RPMI8226 (cell line): ENCODE measurements at regions not wholly inside any gene's neighbourhood (a gene's known extent, or its start where the extent isn't known, plus 50 kb on each side); places are given as distances from the start of the nearest gene placed in this dataset.

Source experiments
- DNase-seq: peaks from one replicate; pipeline ENCODE4 v3.0.0-alpha.2; 2015

DNA sequence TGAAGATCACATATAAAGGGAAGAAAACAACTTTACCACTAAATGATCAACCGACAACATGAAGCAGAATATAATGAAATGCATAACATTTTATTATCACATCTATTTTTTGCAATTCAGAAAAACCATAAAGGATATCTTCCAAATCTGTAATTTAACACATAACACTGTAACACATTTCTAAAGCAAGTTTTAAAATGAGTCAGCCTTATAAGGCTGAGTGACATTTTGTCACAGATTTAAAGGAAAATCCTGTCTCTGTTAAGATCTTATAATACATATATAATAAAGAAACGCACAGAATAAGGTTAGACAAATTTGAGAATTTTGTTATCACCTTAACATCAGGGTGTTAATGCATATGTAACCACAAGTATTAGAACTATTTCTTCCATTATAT, 198.4 kb upstream of the RASA1 start:
- no peak for DNase-seq

DNA sequence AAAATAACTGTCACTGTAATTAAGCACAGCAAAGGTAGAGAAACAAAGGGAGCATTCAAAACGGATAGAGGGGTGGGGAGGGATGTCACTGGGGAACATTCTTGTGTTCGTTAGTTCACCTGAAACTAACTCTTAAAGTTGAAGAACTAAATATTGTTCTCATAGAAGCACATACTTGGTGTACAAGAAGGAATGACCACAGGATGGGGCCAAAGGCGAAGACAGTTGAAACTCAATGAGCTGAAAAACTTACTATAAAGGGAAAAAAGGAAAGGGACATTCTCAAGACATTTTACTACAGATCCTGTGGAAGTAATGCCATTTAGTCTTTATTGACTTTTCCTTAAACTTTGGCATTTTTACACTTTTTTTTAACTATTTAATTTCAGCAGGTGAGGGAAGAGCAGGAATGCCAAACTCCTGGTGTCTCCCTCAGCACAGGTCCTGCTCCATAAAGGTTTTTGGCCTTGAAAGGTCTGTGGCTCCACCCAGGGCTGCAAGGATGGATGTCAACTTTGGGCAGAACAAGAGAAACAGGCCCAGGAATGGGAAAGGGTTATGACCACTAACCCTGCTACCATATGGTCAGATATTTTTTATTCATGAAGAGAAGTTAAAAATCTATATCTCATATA, 197.6 kb upstream of the RASA1 start:
- peak; percentile 80 for DNase-seq

DNA sequence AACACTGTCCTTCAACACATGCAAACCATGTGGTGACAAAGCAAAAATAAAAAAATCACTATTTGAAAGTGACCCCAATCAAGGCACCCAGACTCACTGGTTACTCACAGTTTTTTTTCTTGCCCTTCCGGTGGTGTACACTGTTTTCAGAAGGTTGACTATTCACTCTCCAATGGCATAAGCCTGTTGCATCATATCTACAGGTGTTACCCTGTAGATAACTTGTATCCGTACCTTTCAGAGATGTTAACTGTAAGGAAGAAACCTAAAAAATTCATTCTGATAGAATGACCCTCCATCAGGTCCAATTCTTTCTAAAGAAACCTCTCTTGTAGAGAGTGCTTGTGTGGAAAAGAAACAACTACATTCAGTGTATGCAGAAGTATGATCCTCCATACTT, 193.6 kb upstream of the RASA1 start:
- DNase-seq = no peak

DNA sequence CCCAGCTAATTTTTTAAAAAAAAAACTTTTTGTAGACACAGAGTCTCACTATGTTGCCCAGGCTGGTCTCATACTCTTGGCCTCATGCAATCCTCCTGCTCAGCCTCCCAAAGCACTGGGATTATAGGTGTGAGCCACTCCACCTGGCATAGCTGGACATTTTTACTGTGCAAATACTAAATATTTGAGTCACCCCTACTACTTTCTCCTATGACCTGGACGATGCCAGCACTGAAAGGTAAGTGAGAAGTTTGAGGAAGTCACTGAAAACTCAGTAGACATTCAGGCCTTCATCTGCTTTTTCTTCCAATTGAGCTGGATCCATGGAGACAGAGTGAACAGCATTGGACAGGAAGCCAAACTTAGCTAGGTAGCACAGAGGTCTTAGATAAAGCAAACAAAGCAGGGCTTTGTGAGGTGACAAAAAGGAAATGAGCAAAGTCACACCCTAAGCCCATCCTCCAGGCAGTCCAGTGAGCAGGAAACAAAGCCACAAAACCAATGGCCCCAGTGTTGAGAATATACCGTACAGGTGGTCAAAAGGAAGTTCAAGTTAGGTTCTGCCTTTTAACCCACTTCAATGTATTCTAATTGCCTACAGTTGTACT, 192.6 kb upstream of the RASA1 start:
- DNase-seq = peak; percentile 86

DNA sequence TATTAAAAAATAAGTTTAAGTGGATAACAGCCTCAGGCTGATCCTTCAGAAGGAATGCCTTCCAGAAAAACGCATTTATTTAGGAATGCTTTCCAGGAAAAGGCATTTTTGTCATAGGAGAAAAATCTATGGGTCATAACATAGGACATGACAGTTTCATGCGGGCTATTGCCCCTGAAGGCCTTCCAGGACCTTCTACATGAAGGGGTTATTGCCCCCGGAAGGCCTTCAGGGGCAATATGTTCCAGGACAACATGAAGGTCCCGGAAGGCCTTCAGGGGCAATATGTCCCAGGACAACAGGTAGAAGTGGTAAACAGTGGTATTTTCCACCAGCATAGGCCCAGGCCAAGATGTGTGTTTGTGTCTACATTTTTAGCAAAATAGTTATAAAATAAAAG, 191.3 kb upstream of the RASA1 start:
- no peak for DNase-seq

DNA sequence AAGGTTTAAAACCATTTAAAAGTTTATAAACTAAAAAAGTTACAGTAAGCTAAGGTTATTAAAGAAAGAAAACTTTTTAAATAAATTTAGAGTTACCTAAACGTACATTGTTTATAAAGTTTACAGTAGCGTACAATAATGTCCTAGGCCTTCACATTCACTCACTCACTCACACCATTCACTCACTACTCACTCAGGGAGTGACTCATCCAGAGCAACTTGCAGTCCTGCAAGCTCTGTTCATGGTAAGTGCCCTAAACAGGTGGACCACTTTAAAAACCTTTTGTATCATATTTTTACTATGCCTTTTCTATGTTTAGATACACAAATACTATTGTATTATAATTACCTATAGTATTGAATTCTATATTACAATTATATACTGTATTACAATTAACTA, 190.8 kb upstream of the RASA1 start:
- DNase-seq = no peak

DNA sequence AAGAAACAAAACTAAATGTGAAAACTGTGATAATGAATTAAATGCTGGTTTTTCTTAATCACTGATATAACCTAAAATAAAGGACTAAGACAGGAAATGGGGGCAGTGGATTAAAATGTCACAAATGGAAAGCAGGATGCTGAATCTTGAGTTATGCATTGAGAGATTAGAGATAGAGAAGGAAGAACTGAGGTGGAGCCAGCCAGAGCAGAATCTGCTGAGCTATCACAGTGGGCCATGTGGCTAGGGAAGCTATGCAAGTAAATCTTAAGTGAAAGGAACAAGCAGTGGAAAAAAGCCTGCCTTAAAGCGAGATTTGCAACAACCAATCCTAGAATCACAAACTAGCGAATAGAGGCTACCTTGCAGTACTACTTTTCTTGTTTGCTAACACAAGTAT, 188.5 kb upstream of the RASA1 start:
- DNase-seq = peak; percentile 70

DNA sequence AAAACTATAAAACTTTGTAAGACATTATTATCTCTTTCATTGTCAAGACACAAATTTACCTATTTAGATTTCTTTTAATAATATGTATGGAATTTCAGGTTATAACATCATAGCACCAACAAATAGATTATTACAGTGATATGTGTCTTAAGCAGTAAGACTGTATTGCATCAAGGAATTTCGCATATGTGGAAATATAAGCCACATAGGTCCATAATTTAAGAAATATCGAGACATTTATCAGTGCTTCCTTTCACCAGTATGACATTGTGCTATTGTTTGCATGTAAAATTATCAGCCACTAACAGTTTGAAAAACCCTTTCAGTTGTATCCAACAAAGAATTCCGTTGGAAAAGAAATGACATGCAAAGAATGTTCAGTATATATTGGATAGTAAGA, 186.7 kb upstream of the RASA1 start:
- DNase-seq = no peak

DNA sequence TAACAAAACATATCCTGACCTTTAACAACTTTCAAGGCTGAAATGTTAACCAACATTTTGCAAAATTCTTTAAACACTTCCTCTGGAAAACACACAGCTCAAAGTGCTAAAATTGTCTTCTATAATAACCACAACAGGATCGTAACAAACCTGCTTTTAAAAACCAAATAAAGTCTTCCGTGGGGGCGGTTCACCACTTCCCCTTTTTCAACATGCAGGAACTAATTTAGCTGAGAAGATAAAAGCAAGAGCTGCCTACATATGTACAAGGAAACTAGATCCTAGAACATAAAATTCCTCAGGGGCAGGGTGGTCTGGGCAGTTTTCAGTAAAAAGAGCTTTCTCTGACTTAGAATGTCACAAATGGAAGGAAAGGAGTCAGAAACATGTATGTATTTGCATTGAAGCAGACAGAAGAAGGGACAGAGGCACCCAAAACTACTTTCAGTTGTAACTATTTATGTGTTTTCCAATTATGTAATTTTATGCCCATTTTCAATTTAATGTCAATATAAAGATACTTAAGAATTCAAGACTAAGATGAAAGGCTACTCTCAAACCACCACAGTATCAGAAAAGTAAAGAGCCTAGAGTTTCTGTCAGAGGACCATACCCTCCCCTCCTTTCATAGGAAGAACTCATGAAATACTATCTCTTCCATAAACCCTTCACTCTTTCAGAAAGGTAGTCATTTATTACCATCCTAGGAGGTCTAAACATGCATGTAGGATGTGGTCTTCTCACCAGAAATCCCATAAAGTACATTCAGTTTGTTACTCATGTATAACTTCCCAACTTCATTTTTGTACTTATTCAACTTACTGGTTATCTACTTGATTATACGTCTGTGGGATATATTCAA, 185.9 kb upstream of the RASA1 start:
- peak; percentile 83 for DNase-seq

DNA sequence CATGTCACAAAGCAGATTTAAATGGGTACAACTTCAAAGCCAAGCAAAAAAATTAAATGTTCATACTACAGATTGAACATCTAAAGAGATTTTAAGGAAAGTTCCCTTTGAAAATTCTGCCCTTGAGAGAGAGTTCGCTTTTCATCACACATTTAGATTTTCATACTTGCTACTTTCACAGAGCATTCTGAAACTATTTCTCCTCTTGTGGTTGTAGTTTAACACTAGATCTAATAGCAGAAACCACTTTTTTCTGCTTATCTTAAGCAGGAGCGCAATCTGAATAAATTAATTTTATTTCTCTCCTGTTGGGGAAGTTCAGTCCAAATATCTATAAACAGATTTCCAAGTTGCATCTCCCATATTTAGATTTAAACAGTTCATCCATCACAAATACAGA, 173.3 kb upstream of the RASA1 start:
- no peak for DNase-seq

DNA sequence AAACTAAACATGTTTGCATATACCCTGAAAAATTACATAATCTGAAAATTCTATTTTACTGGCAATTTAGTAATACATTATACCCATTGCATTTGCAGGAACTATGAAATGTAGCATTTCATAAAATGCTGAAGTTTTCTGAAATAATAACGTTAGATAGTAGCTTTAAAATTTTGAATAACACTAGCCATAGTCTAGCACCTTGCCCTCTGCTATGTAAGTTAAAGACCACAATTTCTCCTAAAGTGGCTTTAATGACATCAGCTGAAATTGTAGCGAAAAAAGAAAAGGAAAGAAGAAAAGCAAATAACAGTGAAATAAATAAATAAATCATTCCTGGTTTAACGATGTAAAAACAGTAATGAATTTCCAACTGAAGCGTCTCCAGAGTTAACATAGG, 172.8 kb upstream of the RASA1 start:
- no peak for DNase-seq

DNA sequence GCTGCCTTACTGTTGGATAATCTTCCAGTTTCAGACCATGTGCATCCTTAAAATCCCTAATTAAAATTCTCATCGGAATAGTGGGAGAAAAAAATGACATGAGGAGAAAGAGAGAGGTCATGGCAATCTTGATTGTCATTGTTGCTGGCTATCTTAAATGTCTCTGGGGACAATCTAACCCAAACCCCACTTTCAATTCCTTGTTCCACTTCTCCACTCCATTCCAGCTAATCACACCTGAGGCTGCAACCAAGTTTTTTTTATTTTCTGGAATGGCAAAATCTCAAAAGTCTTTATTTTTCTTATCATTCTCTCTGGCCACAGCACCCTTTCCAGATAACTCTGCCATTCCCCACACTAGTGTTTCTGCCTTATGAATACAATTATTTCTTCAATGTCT, 171.9 kb upstream of the RASA1 start:
- DNase-seq = no peak

DNA sequence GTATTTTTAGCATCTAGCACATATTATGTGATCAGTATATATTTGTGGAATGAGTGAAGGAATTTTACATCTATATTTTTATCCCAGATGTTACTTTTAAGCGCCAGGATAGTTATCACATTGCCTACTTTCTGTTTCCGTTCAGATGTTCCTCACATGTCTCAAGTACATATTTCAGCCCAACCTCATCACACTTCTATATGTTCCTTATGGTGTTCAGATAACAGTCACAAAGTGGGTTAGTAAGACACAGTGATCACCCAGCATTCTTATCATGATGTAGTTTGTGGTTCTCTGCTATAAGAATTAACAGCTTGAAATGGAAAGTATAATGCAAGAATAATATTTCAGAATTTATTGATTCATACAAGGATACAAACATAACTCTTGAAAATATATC, 170.0 kb upstream of the RASA1 start:
- DNase-seq = no peak

DNA sequence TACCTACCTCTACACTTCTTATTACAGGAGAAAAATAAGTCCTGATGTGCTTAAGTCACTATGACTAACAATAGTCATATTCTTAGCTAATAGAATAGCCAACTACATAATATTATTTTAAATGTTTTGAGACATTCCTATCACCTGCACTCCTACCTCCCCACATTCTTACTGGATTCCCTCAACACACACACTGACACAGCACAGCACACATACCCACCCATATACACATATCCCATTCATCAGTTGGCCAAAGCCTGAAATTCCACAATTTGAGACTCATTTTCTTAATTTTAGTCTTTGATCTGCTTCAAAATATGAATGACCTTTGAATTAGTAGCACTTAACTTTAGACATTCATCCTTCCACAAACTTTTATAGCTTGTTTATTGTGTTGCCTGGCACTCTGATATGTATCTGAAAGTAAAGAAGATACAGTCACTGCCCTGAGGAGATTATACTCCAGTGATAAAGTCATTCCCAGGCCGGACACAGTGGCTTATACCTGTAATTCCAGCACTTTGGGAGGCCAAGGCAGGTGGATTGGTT, 168.3 kb upstream of the RASA1 start:
- no peak for DNase-seq

DNA sequence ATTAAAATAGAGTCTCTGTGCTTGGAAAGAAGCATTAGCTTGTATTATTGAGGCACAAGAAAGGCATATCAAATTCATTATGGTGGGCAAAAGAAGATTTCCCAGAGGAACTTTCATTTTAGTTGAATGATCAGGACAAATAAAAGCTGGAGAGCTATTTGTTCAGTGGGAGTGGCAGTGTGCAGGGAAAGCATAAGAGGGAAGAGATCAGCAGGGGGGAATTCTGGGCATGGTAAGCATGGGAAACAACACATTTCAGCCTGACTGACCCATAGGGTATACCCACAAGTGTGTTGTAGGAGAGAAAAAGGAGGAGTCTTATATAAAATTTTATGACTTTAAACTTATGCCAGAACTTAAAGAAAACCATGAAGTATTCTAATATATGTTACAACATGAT, 167.7 kb upstream of the RASA1 start:
- no peak for DNase-seq

DNA sequence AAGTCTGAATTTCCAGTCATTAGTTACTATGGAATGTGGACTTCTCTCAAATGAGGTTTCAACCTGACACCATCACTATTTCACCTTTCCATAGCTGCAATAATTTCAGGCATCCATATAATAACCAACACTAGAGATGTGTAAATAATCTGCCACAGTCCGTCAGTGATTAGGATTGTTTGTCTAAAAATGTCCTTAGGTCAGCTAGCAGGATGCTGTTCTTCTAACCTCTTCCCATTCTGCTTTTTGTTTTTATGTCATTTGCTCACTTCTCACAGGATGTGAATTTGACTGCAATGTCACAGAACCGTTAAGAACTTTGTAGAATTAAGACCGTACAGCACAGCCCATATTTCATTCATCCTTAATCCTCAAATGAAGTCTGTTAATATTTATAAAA, 166.4 kb upstream of the RASA1 start:
- no peak for DNase-seq

DNA sequence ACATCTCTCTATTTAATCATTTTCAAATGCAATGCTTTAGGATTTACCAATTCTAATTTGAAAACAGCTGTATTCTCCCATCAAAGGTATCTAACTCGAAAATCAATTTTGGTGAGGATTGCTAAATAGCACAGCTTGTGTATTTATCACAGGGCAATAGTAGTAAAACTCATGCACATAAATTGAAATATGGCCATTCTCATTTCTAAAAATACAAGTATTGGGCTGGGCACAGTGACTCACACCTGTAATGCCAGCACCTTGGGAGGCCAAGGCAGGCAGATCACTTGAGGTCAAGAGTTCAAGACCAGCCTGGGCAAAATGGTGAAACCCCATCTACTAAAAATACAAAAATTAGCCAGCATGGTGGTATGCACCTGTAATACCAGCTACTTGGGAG, 164.8 kb upstream of the RASA1 start:
- no peak for DNase-seq

DNA sequence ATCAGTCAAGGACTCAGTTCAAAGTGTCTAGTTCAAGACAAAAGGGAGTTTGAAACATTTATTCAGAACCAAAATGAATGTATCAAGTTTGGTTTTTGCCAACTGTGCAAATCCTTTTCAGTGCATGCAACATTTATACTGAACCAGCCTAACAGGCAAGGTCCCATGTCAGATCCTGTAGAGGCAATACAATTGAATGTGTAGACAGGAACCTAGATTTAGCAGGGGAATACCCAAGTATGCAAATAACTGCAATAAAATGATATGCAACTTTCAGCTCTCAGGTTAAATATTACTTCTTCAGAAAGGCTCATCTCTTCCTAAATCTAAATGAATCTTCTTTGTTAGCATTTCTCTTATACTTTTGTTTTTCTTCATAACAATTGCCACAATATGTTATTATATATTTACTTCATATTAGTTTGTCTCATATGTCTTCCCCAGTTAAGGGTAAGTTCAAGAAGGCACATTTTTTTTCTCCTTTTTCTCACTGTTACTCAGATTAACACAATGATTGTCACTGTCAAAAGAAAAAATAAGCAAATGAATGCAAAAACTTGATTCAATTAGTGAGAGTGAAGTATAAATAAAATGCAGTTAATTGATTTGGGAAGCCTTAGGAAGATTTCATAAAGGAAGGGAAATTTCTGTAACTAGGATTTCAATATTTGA, 163.9 kb upstream of the RASA1 start:
- no peak for DNase-seq

DNA sequence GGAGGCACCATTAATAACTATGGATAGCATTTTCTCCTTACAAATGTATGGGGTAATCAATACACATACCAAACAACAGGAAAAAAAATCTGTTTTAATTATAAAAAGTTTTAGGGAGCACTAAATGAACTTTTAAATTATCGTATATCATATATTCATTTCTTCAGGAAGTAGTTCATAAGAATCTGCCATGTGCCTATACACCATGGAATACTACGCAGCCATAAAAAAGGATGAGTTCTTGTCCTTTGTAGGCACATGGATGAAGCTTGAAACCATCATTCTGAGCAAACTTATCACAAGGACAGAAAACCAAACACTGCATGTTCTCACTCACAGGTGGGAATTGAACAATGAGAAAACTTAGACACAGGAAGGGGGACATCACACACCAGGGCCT, 162.1 kb upstream of the RASA1 start:
- DNase-seq = no peak

DNA sequence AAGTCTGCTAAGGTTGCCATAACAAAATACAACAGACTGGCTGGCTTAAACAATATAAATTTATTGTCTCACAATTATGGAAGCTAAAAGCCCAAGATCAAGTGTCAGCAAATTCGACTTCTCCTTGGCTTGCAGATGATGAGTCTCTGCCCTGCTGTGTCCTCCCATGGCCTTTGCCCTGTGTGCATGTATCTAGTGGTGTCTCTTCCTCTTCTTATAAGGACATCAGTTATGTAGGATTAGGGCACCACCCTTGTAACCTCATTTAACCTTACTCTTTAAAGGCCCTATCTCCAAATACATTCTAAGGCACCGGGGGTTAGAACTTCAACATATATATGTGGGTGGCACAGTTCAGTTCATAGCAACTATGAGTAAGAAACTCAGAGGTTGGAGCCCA, 157.9 kb upstream of the RASA1 start:
- DNase-seq = peak; percentile 47

DNA sequence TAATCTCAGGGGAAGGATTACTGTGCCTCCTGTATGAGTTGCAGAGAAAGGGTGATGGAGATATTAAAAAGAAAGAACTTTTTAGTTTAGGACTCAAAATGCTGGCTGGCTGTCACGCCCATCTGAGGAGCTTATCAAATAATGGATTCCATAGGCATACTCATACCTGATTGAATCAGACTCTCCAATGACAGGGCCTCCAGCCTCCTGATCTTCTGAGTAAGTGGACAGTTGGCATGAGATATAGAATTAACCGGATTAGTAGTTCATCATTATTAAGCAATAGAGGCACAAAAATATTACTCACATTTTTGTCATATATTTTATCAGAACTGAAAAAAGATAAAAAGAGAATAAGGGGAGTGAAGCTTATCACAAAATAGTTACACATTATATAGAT, 157.0 kb upstream of the RASA1 start:
- DNase-seq = no peak

DNA sequence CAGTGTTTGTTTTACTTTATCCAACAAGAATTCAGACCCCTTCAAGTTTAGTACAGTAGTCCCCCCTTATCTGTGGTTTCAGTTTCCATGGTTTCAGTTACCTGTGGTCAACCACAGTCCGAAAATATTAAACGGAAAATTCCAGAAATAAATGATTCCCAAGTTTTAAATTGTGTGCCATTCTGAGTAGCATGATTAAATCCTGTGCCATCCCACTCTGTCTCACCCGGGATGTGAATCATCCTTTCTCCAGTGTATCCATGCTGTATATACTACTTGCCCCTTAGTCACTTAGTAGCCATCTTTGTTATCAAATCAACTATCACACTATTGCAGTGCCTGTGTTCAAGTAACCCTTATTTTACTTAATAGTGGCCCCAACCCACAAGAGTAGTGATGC, 153.8 kb upstream of the RASA1 start:
- DNase-seq = no peak

DNA sequence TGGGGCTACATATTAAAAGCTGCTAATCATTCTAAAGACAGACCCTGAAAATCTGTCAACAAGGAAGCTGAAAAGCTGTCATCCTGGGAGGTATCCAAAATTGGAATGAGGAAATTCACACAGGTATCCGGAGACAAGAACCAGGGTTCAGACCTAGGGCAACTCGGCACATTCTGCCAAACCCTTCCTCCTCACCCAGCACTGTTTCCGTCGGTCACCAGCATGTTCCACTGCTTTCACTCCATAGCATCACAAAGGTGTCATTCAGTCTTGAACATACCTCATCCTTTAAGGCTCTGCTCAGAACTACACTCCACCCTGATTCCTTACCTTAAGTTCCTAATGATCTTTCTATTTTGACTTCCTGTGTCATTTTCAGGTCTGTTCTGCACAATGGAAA, 153.1 kb upstream of the RASA1 start:
- DNase-seq = no peak
